Endodermal cell (in vitro differentiated cells): ENCODE measurements at regions not wholly inside any gene's neighbourhood (a gene's known extent, or its start where the extent isn't known, plus 50 kb on each side); places are given as distances from the start of the nearest gene placed in this dataset.

Source experiments
- DNase-seq: peaks from one replicate; pipeline ENCODE4 v3.0.0-alpha.2; 2017
- H3K27ac ChIP-seq: 2 replicates; pipeline ENCODE4 v1.5.1; 2013; ENCODE audit warnings: mild to moderate bottlenecking, low read depth, low read length, moderate library complexity
- H3K27me3 ChIP-seq: 2 replicates; pipeline ENCODE4 v1.6.1; 2013; ENCODE audit warnings: mild to moderate bottlenecking, low read length, moderate library complexity; ENCODE audit not compliant: insufficient read depth, control insufficient read depth, poor library complexity, severe bottlenecking
- H3K36me3 ChIP-seq: 2 replicates; pipeline ENCODE4 v1.7.0; 2013; ENCODE audit warnings: mild to moderate bottlenecking, low read length, moderate library complexity; ENCODE audit not compliant: control insufficient read depth, insufficient read depth
- H3K4me1 ChIP-seq: one replicate; pipeline ENCODE4 v1.7.0; 2013; ENCODE audit warnings: low read length; ENCODE audit not compliant: control insufficient read depth, insufficient read depth
- H3K4me3 ChIP-seq: 2 replicates; pipeline ENCODE4 v1.5.1; 2013; ENCODE audit warnings: mild to moderate bottlenecking, low read length, moderate library complexity
- H3K9ac ChIP-seq: 2 replicates; pipeline ENCODE4 v1.6.1; 2013; ENCODE audit warnings: mild to moderate bottlenecking, low read length, moderate library complexity; ENCODE audit not compliant: poor library complexity, severe bottlenecking; ENCODE audit errors: extremely low read depth
- H3K9me3 ChIP-seq: 2 replicates; pipeline ENCODE4 v1.6.1; 2013; ENCODE audit warnings: mild to moderate bottlenecking, low read length, moderate library complexity; ENCODE audit not compliant: control insufficient read depth
- H3K27ac Mint-ChIP-seq: 2 replicates; pipeline ENCODE4 v1.8.0; 2020; ENCODE audit warnings: mixed read lengths
- H3K27me3 Mint-ChIP-seq: 2 replicates; pipeline ENCODE4 v1.8.0; 2021; ENCODE audit warnings: mild to moderate bottlenecking, mixed read lengths; ENCODE audit not compliant: insufficient read depth
- H3K36me3 Mint-ChIP-seq: 2 replicates; pipeline ENCODE4 v1.8.0; 2020; ENCODE audit warnings: low read depth, mixed read lengths
- H3K4me1 Mint-ChIP-seq: 2 replicates; pipeline ENCODE4 v1.8.0; 2020; ENCODE audit warnings: mixed read lengths
- H3K4me3 Mint-ChIP-seq: 2 replicates; pipeline ENCODE4 v1.8.0; 2020; ENCODE audit warnings: mild to moderate bottlenecking, moderate library complexity, mixed read lengths
- H3K9me3 Mint-ChIP-seq: 2 replicates; pipeline ENCODE4 v1.8.0; 2020; ENCODE audit warnings: mild to moderate bottlenecking, mixed read lengths
- CTCF ChIP-seq: fragments of 200-600 bp; sonication (generic); conservative IDR thresholded peaks from 2 replicates; pipeline ENCODE4 v1.5.0; 2021; ENCODE audit warnings: antibody characterized with exemption, mild to moderate bottlenecking
- WGBS, 2 experiments: methylation state at CpG; one replicate each; pipeline versions ENCODE4 v1.1.5 to v1.1.7; 2013; ENCODE audit warnings: missing lambda C conversion rate in 2 of 2, mixed read lengths in 1 of 2; ENCODE audit not compliant: insufficient coverage in 1 of 2, insufficient read length in 1 of 2; 5-methylcytosine and 5-hydroxymethylcytosine counted together

DNA sequence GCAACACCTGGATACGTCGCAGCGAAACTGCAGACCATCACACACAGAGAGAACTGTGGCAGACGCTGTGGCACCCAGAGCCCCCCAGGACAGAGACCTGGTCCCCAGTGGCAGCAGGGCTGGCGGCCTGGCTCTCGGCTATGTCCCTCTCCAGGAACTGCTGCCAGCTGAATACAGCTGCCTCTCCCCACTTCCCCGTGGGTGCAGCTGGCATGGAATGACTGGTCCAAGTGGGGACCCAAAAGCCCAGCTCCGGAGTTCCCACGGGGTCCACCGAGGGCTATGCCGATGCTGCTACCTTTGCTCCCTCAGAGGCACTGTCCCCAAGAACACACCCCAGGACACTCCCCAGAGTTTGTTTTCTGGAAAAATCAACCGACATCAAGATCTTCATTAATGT is 67.8 kb upstream of the GATA2 start:
- H3K27ac Mint-ChIP-seq: no peak overlapping the region
- no peak overlapping the region for H3K27ac ChIP-seq
- H3K4me1 Mint-ChIP-seq: no peaks in the 10 kb centered on the region
- no peak for TF ChIP-seq CTCF
- no peak overlapping the region for H3K4me3 ChIP-seq
- no peaks in the 10 kb centered on the region for H3K36me3 ChIP-seq
- no peaks in the 10 kb centered on the region for H3K9me3 ChIP-seq
- no peaks in the 10 kb centered on the region for H3K4me1 ChIP-seq
- 96 to 100% methylated on average over 9 to 12 of the region's 12 CpGs for WGBS, 2 experiments
- no peak overlapping the region for H3K4me3 Mint-ChIP-seq
- H3K9me3 Mint-ChIP-seq: no peaks in the 10 kb centered on the region
- DNase-seq: peak; percentile 28
- H3K9ac ChIP-seq: no peak overlapping the region
- no peaks in the 10 kb centered on the region for H3K36me3 Mint-ChIP-seq
- H3K27me3 Mint-ChIP-seq: peaks cover 16% of the 10 kb centered on the region
- H3K27me3 ChIP-seq: peaks cover 14% of the 10 kb centered on the region

- Mint-ChIP-seq H3K27ac (no peak overlapping the region), H3K4me3 (no peak overlapping the region), H3K36me3 (no peaks in the 10 kb centered on the region), H3K4me1 (no peaks in the 10 kb centered on the region), H3K9me3 (no peaks in the 10 kb centered on the region), H3K27me3 (peaks cover 15% of the 10 kb centered on the region)
- peaks cover 24% of the 10 kb centered on the region for H3K27me3 ChIP-seq
- no peak for TF ChIP-seq CTCF
- no peaks in the 10 kb centered on the region for H3K9me3 ChIP-seq
- 59 to 66% methylated on average over 12 to 17 of the region's 17 CpGs for WGBS, 2 experiments
- DNase-seq: peak; percentile 82
- no peak overlapping the region for H3K4me3 ChIP-seq
- no peaks in the 10 kb centered on the region for H3K36me3 ChIP-seq
- no peaks in the 10 kb centered on the region for H3K4me1 ChIP-seq
- no peak overlapping the region for H3K27ac ChIP-seq
- H3K9ac ChIP-seq: peak overlapping the region; percentile 8
Measured at GRCh38 chr3:128559486-128560225, 66.7 kb upstream of the GATA2 start.

DNA sequence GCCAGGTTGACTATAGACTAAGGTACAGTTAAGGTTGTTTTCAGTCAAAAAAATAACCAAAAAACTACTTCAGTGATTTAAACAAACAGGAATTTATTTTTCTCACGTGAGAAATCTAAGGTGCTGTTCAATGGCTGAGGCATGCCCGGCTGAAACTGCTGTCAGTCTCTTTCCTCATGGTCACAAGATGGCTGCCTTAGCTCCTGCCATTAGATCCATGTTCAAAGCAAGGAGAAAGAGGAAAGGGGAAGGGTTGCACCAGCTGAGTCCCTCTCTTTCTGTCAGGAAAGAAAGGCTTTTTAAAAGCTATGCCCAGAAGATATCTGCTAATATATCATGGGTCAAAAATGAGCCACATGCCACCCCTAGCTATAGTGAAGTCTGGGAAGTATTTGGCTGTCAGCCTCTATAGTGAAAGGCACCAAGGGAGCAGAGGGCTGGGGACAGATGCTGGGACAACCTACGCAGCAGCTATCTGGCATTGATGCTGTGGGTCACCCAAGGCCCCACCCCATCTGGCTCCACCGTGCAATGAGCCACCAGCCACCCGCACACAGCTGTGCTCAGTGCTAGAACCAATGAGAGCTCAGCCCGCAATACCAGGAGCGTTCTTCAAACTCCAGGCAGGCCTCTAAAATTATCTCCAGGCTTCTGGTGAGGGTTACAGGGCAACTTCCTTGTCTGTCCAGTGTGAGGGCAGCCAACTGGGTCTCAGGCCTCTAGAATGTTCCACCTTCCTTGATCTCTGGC is 64.7 kb upstream of the GATA2 start:
- Mint-ChIP-seq H3K4me3 (no peak overlapping the region), H3K4me1 (no peaks in the 10 kb centered on the region), H3K27me3 (peaks cover 33% of the 10 kb centered on the region), H3K27ac (no peak overlapping the region), H3K36me3 (no peaks in the 10 kb centered on the region), H3K9me3 (no peaks in the 10 kb centered on the region)
- 94 to 96% methylated on average over 7 of the region's 7 CpGs for WGBS, 2 experiments
- DNase-seq: peak; percentile 39
- Histone ChIP-seq H3K36me3 (no peaks in the 10 kb centered on the region), H3K4me3 (no peak overlapping the region), H3K9ac (no peak overlapping the region), H3K27me3 (peaks cover 32% of the 10 kb centered on the region), H3K9me3 (no peaks in the 10 kb centered on the region), H3K4me1 (no peaks in the 10 kb centered on the region), H3K27ac (no peak overlapping the region)
- TF ChIP-seq CTCF: no peak
